ENCODE measurements at regions not wholly inside any gene's neighbourhood (a gene's known extent, or its start where the extent isn't known, plus 50 kb on each side); places are given as distances from the start of the nearest gene placed in this dataset.

DNA sequence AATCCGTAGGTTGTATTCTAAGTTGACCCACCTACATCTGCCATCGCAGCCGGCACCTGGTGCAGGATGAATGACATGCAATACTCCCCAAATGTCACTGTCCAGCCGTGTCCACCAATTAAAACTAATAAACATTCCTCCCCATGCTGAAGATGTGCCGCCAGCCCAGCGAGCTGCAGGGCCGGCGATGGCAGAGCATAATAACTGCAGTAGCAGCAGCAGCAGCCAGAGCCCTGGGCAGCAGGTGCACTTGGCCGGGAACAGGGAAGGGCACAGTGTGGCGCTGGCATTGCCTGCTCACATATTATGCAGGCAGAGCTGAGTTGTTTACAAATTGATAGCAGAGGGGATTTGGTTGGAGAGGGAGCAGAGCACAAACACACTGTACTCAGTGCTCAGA lies 754.9 kb downstream of the OLFM4 start:
- no CpG with 5 or more reads among the region's 10 CpGs for WGBS (ENCODE audit: extremely low coverage, insufficient read length, low lambda C conversion rate)
- H3K27ac Mint-ChIP-seq: no peak overlapping the region
- no peak overlapping the region for H4K91ac ChIP-seq (ENCODE audit: insufficient read length, low read depth, low read length)

More for the DNA sequence above, 754.9 kb downstream of the OLFM4 start:
- H2BK15ac ChIP-seq (ENCODE audit: low read depth, low read length): no peak overlapping the region
- no peaks in the 10 kb centered on the region for H3K27me3 ChIP-seq (ENCODE audit: insufficient read depth, low read length)
- Mint-ChIP-seq H3K4me3 (no peak overlapping the region), H3K36me3 (ENCODE audit: insufficient read depth in 1 of 3, low read depth in 3 of 3) (peaks cover 0 to 6% (median 5%) of the 10 kb centered on the region in 3 experiments; a peak in 2 of 7 replicates), H3K9me3 (peaks cover 3 to 5% of the 10 kb centered on the region in 2 experiments; a peak in 3 of 5 replicates), H3K27me3 (ENCODE audit: low read depth) (no peaks in the 10 kb centered on the region), H3K4me1 (peaks cover 25 to 37% of the 10 kb centered on the region in 2 experiments)
- H3K79me2 ChIP-seq (ENCODE audit: insufficient read depth, low read length): no peaks in the 10 kb centered on the region
- H3T11ph ChIP-seq (ENCODE audit: low read length): no peak overlapping the region
- no peak overlapping the region for H3K9ac ChIP-seq (ENCODE audit: extremely low read depth, insufficient read length, low read length)
- H4K20me1 ChIP-seq (ENCODE audit: control insufficient read depth, insufficient read depth, insufficient read length): no peaks in the 10 kb centered on the region
- H2AK5ac ChIP-seq (ENCODE audit: insufficient read length, low read length): no peak overlapping the region
- TF ChIP-seq, protein P1, sequence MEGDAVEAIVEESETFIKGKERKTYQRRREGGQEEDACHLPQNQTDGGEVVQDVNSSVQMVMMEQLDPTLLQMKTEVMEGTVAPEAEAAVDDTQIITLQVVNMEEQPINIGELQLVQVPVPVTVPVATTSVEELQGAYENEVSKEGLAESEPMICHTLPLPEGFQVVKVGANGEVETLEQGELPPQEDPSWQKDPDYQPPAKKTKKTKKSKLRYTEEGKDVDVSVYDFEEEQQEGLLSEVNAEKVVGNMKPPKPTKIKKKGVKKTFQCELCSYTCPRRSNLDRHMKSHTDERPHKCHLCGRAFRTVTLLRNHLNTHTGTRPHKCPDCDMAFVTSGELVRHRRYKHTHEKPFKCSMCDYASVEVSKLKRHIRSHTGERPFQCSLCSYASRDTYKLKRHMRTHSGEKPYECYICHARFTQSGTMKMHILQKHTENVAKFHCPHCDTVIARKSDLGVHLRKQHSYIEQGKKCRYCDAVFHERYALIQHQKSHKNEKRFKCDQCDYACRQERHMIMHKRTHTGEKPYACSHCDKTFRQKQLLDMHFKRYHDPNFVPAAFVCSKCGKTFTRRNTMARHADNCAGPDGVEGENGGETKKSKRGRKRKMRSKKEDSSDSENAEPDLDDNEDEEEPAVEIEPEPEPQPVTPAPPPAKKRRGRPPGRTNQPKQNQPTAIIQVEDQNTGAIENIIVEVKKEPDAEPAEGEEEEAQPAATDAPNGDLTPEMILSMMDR (conservative IDR thresholded peaks at IDR 0.05): no peak
- H2BK120ac ChIP-seq (ENCODE audit: low read depth, low read length, poor library complexity, severe bottlenecking): no peak overlapping the region
- H3K9me3 ChIP-seq (ENCODE audit: control insufficient read depth, low read depth, low read length): no peaks in the 10 kb centered on the region
- no peak for DNase-seq
- no peak overlapping the region for H2AFZ ChIP-seq (ENCODE audit: low read length)
- no peak overlapping the region for H3K4me2 ChIP-seq (ENCODE audit: insufficient read depth, insufficient read length, low read length)
- no peak overlapping the region for H2BK12ac ChIP-seq (ENCODE audit: insufficient read length, low read depth, low read length)
- H3K23me2 ChIP-seq (ENCODE audit: insufficient read length, low read depth, low read length, poor library complexity, severe bottlenecking): no peaks in the 10 kb centered on the region
- H3K4ac ChIP-seq (ENCODE audit: low read depth, low read length): no peak overlapping the region
- H4K8ac ChIP-seq (replicated peaks; ENCODE audit: insufficient read length, low read depth, low read length): no peak overlapping the region
- no peak overlapping the region for H2BK20ac ChIP-seq (ENCODE audit: low read depth, low read length, poor library complexity, severe bottlenecking)
- H4K5ac ChIP-seq (ENCODE audit: insufficient read length, low read depth, low read length): no peak overlapping the region
- no peaks in the 10 kb centered on the region; the same call in 1 of the 2 replicates for H3K4me1 ChIP-seq (ENCODE audit: insufficient read depth, low read length)
- H3K14ac ChIP-seq (ENCODE audit: insufficient read depth, low read length): no peak overlapping the region
- no peaks in the 10 kb centered on the region for H3K79me1 ChIP-seq (ENCODE audit: insufficient read depth, low read depth, low read length, poor library complexity, severe bottlenecking)
- no peak overlapping the region for H3K18ac ChIP-seq (ENCODE audit: insufficient read length, low read depth, low read length)
- H3K27ac ChIP-seq (ENCODE audit: insufficient read length, low read depth, low read length): no peak overlapping the region
- H3K23ac ChIP-seq (ENCODE audit: insufficient read length, low read depth, low read length): no peak overlapping the region
- no peak overlapping the region for H3K56ac ChIP-seq (ENCODE audit: insufficient read length, low read depth, low read length)
- H2BK5ac ChIP-seq (ENCODE audit: insufficient read length, low read length): no peak overlapping the region

All from H9 (cell line).